Gastrocnemius medialis (tissue), 4 donors: ENCODE measurements at regions not wholly inside any gene's neighbourhood (a gene's known extent, or its start where the extent isn't known, plus 50 kb on each side); places are given as distances from the start of the nearest gene placed in this dataset.

Experiments
- ATAC-seq, 2 donors: fragments of 150-250 bp; one replicate each; pipeline ENCODE4 v1.9.1; 2016
- DNase-seq, 2 donors: peaks; one replicate each; pipeline ENCODE4 v3.0.0-alpha.2; 2019
- H3K27ac ChIP-seq, 4 donors: fragments of 200-600 bp; sonication (generic); 1 replicate in 1 of 4; 2 replicates in 3 of 4; pipeline ENCODE4 v1.5.1; 2016 to 2018; ENCODE audit warnings: mild to moderate bottlenecking in 2 of 4, moderate library complexity in 1 of 4
- H3K27me3 ChIP-seq, 3 donors: fragments of 200-600 bp; sonication (generic) in 2 of 3; 1 replicate in 1 of 3; 2 replicates in 2 of 3; pipeline versions ENCODE4 v1.5.1 to v1.6.0; 2016 to 2019; ENCODE audit warnings: mild to moderate bottlenecking in 1 of 3, moderate library complexity in 1 of 3
- H3K36me3 ChIP-seq, 2 donors: fragments of 200-600 bp; sonication (generic) in 1 of 2; one replicate each; pipeline ENCODE4 v1.5.1; 2017 to 2018
- H3K4me1 ChIP-seq, 2 donors: fragments of 200-600 bp; sonication (generic) in 1 of 2; one replicate each; pipeline ENCODE4 v1.5.1; 2016 to 2017; ENCODE audit warnings: mild to moderate bottlenecking in 2 of 2
- H3K4me3 ChIP-seq, 4 donors: fragments of 200-600 bp; sonication (generic) in 3 of 4; 1 replicate in 1 of 4; 2 replicates in 3 of 4; pipeline ENCODE4 v1.5.1; 2016 to 2019; ENCODE audit warnings: mild to moderate bottlenecking in 2 of 4
- H3K9me3 ChIP-seq, 3 donors: fragments of 200-600 bp; sonication (generic) in 2 of 3; 1 replicate in 1 of 3; 2 replicates in 2 of 3; pipeline ENCODE4 v1.5.1; 2016 to 2019
- POLR2A ChIP-seq, 2 donors: fragments of 450-650 bp; IDR thresholded peaks; one replicate each; pipeline ENCODE4 v1.6.1; 2017; ENCODE audit warnings: antibody characterized with exemption in 2 of 2, mild to moderate bottlenecking in 2 of 2, moderate library complexity in 2 of 2
- in situ Hi-C, 4 donors: fragments of 200-750 bp; cut with MboI; loops; one replicate each; pipeline versions ENCODE4 v1.15.0 to v1.8.0; 2017; ENCODE audit warnings: low sequenced_read_pairs in 4 of 4
- intact Hi-C: fragments of 100-400 bp; cut with DNase I; formaldehyde crosslinking; loops from one replicate; pipeline ENCODE4 v1.15.1; 2023; ENCODE audit warnings: low total_unique reads
- TF ChIP-seq, protein P1 (sequence below), 5 experiments: fragments of 450-650 bp in 3 of 5; fragments of 200-600 bp in 2 of 5; sonication (generic) in 2 of 5; IDR thresholded peaks in 4 of 5; conservative IDR thresholded peaks in 1 of 5; 1 replicate in 4 of 5; 2 replicates in 1 of 5; pipeline ENCODE4 v1.5.1; 2016 to 2019; ENCODE audit warnings: antibody characterized with exemption in 5 of 5, mild to moderate bottlenecking in 3 of 5, moderate library complexity in 3 of 5

DNA sequence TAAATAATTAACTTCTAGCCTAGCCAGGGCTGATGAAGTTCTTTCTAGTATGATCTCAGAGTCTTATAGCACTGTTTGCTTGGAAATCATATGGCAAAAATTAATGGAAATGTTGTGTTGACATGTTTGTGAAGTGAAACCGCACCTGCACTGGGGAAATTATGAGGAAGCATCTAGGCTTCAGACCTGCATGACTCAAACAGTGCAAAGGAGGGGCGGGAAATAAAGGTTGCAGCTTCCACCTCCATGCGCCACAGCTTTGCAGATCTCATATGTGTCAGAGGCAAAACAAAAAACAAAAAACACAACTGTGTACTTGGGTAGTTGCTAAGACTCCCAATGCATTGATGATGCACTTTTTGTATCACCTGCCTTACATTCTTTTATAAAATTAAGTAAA, 1080.6 kb downstream of the PLA2G4A start:
- ATAC-seq (no peak), DNase-seq (no peak)
- Histone ChIP-seq H3K36me3 (no peaks in the 10 kb centered on the region), H3K27me3 (no peaks in the 10 kb centered on the region), H3K4me1 (no peaks in the 10 kb centered on the region), H3K27ac (no peak overlapping the region), H3K4me3 (no peak overlapping the region), H3K9me3 (no peaks in the 10 kb centered on the region)
- intact Hi-C loops (no loop called here), in situ Hi-C loops (no loop called here)
- TF ChIP-seq, protein P1, sequence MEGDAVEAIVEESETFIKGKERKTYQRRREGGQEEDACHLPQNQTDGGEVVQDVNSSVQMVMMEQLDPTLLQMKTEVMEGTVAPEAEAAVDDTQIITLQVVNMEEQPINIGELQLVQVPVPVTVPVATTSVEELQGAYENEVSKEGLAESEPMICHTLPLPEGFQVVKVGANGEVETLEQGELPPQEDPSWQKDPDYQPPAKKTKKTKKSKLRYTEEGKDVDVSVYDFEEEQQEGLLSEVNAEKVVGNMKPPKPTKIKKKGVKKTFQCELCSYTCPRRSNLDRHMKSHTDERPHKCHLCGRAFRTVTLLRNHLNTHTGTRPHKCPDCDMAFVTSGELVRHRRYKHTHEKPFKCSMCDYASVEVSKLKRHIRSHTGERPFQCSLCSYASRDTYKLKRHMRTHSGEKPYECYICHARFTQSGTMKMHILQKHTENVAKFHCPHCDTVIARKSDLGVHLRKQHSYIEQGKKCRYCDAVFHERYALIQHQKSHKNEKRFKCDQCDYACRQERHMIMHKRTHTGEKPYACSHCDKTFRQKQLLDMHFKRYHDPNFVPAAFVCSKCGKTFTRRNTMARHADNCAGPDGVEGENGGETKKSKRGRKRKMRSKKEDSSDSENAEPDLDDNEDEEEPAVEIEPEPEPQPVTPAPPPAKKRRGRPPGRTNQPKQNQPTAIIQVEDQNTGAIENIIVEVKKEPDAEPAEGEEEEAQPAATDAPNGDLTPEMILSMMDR (IDR thresholded peaks at IDR 0.05 in 4 of 5, conservative IDR thresholded peaks at IDR 0.05 in 1 of 5) = no peak
- TF ChIP-seq POLR2A (IDR thresholded peaks at IDR 0.05) = no peak

DNA sequence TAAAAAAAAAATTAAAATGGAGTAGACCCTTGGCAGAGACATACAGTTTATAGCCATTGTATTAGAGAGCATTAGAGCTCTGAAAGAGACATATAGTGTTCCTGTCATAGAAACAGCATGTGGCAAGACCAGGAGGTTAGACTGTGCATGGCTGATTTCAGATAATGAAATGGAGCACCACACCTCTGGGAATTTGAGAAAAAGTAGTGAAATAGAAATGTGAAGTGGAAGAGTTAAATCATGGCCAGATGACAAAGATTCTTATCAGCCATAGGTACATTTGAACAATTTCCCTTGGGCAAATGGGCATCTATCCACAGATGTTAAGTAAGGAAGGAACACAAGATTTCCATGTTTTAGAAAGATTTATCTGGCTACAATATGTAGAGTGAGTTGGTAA, 1083.1 kb downstream of the PLA2G4A start:
- in situ Hi-C loops = no loop called here
- no peaks in the 10 kb centered on the region for H3K27me3 ChIP-seq
- no peak for DNase-seq

DNA sequence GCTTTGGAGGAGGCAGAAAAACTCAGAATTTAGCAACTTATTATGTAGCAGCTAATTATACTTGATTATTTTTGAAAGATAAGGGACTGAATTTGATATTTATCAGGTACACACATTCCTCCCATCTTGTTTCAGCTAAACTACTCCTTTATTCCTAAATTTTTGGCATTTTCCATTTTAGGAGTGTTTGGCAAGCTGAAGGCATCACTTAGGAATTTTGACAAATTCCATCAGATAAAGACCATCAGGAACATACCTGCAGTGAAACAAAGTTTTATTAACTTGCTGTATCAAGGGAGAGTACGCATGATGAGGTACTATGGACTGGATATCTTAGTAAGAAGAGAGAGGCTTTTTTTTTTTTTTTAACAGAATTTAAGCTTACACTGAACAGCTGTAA, 1092.2 kb downstream of the PLA2G4A start:
- Histone ChIP-seq H3K9me3 (no peaks in the 10 kb centered on the region), H3K4me3 (no peak overlapping the region), H3K36me3 (no peaks in the 10 kb centered on the region), H3K27ac (no peak overlapping the region), H3K4me1 (no peaks in the 10 kb centered on the region), H3K27me3 (no peaks in the 10 kb centered on the region)
- no peak for ATAC-seq
- in situ Hi-C loops = no loop called here
- intact Hi-C loops = no loop called here
- TF ChIP-seq, protein P1 (IDR thresholded peaks at IDR 0.05 in 4 of 5, conservative IDR thresholded peaks at IDR 0.05 in 1 of 5) = no peak
- TF ChIP-seq POLR2A (IDR thresholded peaks at IDR 0.05) = no peak
- DNase-seq = no peak

More for the DNA sequence above, 1083.1 kb downstream of the PLA2G4A start:
- Histone ChIP-seq H3K9me3 (no peaks in the 10 kb centered on the region), H3K4me1 (no peaks in the 10 kb centered on the region), H3K4me3 (no peak overlapping the region), H3K36me3 (no peaks in the 10 kb centered on the region), H3K27ac (no peak overlapping the region)
- no peak for TF ChIP-seq POLR2A (IDR thresholded peaks at IDR 0.05)
- TF ChIP-seq, protein P1 (IDR thresholded peaks at IDR 0.05 in 4 of 5, conservative IDR thresholded peaks at IDR 0.05 in 1 of 5) = no peak
- intact Hi-C loops = no loop called here
- ATAC-seq = no peak

DNA sequence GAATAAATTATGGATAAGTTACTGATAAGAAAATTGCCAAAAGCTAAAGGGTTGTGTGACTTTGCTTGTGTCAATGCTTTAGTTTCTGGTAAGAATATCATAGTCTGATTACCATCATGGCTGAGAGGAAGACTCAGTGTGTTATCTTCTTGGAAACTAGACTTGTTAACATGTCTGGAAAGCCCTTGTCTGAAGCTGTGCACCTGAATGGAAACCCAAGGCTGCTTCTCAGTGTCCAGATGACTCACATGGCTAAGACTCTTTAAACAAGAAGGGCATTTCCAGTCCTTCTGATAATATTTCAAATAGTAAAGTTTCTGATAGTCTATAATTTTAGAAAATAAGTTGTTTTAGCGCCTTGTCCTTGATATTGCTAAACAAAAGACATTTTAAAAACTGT, 1092.7 kb downstream of the PLA2G4A start:
- intact Hi-C loops = no loop called here
- H3K27me3 ChIP-seq = no peaks in the 10 kb centered on the region
- ATAC-seq (no peak), DNase-seq (no peak)
- no peak overlapping the region for H3K27ac ChIP-seq
- in situ Hi-C loops = no loop called here
- no peak for TF ChIP-seq POLR2A (IDR thresholded peaks at IDR 0.05)
- TF ChIP-seq, protein P1 (IDR thresholded peaks at IDR 0.05 in 4 of 5, conservative IDR thresholded peaks at IDR 0.05 in 1 of 5) = no peak
- no peak overlapping the region for H3K4me3 ChIP-seq
- H3K36me3 ChIP-seq = no peaks in the 10 kb centered on the region
- no peaks in the 10 kb centered on the region for H3K9me3 ChIP-seq
- no peaks in the 10 kb centered on the region for H3K4me1 ChIP-seq

DNA sequence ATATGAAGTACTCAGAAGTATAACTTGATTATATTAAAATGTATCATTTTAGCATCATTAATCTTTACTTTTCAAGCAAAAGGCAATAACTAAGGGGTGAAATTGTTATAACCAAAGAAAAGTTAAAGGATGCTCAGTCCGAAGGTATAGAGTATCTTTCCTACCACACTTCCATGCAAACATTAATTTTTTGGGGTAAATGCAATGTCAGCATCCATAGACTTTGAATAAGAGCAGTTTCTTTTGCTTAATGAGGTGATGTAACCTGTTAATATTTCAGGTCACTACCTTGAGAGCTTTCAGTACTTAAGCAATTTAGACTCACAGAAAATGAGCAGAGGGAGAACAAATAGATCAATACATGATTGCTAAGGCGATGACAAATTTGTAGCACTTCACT, 1093.5 kb downstream of the PLA2G4A start:
- Histone ChIP-seq H3K27me3 (no peaks in the 10 kb centered on the region), H3K36me3 (no peaks in the 10 kb centered on the region), H3K4me1 (no peaks in the 10 kb centered on the region), H3K9me3 (no peaks in the 10 kb centered on the region), H3K27ac (no peak overlapping the region), H3K4me3 (no peak overlapping the region)
- no peak for DNase-seq
- intact Hi-C loops = no loop called here
- TF ChIP-seq, protein P1 (IDR thresholded peaks at IDR 0.05 in 4 of 5, conservative IDR thresholded peaks at IDR 0.05 in 1 of 5) = no peak
- no peak for TF ChIP-seq POLR2A (IDR thresholded peaks at IDR 0.05)
- in situ Hi-C loops = no loop called here
- no peak for ATAC-seq
